DND-41 (cell line): ENCODE measurements at regions not wholly inside any gene's neighbourhood (a gene's known extent, or its start where the extent isn't known, plus 50 kb on each side); places are given as distances from the start of the nearest gene placed in this dataset.

Experiments
- ATAC-seq: fragments of 200-7000 bp; cut with Tn5 transposase; 3 replicates; pipeline ENCODE4 v1.9.1; 2021; ENCODE audit warnings: low read depth; ENCODE audit not compliant: insufficient read depth
- DNase-seq: peaks from one replicate; pipeline ENCODE4 v3.0.0-alpha.2; 2020
- H2AFZ ChIP-seq: 2 replicates; pipeline ENCODE4 v1.6.0; 2012; ENCODE audit warnings: low read depth, low read length
- H3K27ac ChIP-seq: 2 replicates; pipeline ENCODE4 v1.5.1; 2012; ENCODE audit warnings: low read length, inconsistent platforms
- H3K27me3 ChIP-seq: fragments of 200-600 bp; sonication (generic); 2 replicates; pipeline ENCODE4 v1.6.0; 2012; ENCODE audit warnings: low read length, mild to moderate bottlenecking, inconsistent platforms; ENCODE audit not compliant: insufficient read depth, poor library complexity
- H3K36me3 ChIP-seq: 2 replicates; pipeline ENCODE4 v1.5.1; 2012; ENCODE audit warnings: low read length, inconsistent platforms; ENCODE audit not compliant: insufficient read depth
- H3K4me1 ChIP-seq: 2 replicates; pipeline ENCODE4 v1.5.1; 2012; ENCODE audit warnings: mild to moderate bottlenecking, low read length; ENCODE audit not compliant: insufficient read depth
- H3K4me2 ChIP-seq: 2 replicates; pipeline ENCODE4 v1.6.0; 2012; ENCODE audit warnings: mild to moderate bottlenecking, moderate library complexity, low read length, inconsistent platforms; ENCODE audit not compliant: insufficient read depth
- H3K4me3 ChIP-seq, 2 experiments: fragments of 200-600 bp in 1 of 2; shearing (Covaris generic) in 1 of 2; 2 replicates each; pipeline ENCODE4 v1.5.1; 2012 to 2016; ENCODE audit warnings: inconsistent platforms in 2 of 2, low read length in 2 of 2, mild to moderate bottlenecking in 2 of 2, low read depth in 1 of 2, moderate library complexity in 1 of 2
- H3K79me2 ChIP-seq: 2 replicates; pipeline ENCODE4 v1.6.0; 2012; ENCODE audit warnings: low read length, inconsistent platforms; ENCODE audit not compliant: insufficient read depth
- H3K9ac ChIP-seq: 2 replicates; pipeline ENCODE4 v1.6.0; 2012; ENCODE audit warnings: low read depth, mild to moderate bottlenecking, inconsistent platforms, low read length, moderate library complexity
- H3K9me3 ChIP-seq: 2 replicates; pipeline ENCODE4 v1.5.1; 2012; ENCODE audit warnings: low read length, moderate library complexity, mild to moderate bottlenecking, inconsistent platforms; ENCODE audit not compliant: insufficient read depth, severe bottlenecking
- H4K20me1 ChIP-seq: 2 replicates; pipeline ENCODE4 v1.6.0; 2012; ENCODE audit warnings: low read length; ENCODE audit not compliant: insufficient read depth
- CTCF ChIP-seq: IDR thresholded peaks from 2 replicates; pipeline ENCODE4 v1.5.1; 2012; ENCODE audit warnings: borderline replicate concordance, low read length, moderate library complexity, mild to moderate bottlenecking; ENCODE audit not compliant: poor library complexity, severe bottlenecking; ENCODE audit errors: extremely low read depth
- EZH2 ChIP-seq: IDR thresholded peaks from 3 replicates; pipeline ENCODE4 v1.6.1; 2012; ENCODE audit warnings: borderline replicate concordance, low read depth, mild to moderate bottlenecking, moderate library complexity, low read length, inconsistent platforms; ENCODE audit not compliant: severe bottlenecking

GRCh38 chr2:89841476-89841840, 1150.0 kb downstream of the RPIA start:
- H3K9ac ChIP-seq = no peak overlapping the region
- no peaks in the 10 kb centered on the region for H3K79me2 ChIP-seq
- H3K4me2 ChIP-seq = no peak overlapping the region
- no peaks in the 10 kb centered on the region for H3K9me3 ChIP-seq
- DNase-seq (no peak), ATAC-seq (no peak)
- no peak overlapping the region for H2AFZ ChIP-seq
- H3K27me3 ChIP-seq = no peaks in the 10 kb centered on the region
- no peak overlapping the region for H3K4me3 ChIP-seq
- H3K36me3 ChIP-seq = no peaks in the 10 kb centered on the region
- H4K20me1 ChIP-seq = no peaks in the 10 kb centered on the region
- no peak overlapping the region for H3K27ac ChIP-seq
- H3K4me1 ChIP-seq = no peaks in the 10 kb centered on the region
- no peak for TF ChIP-seq EZH2
- TF ChIP-seq CTCF = no peak

GRCh38 chr2:89842180-89842908, 1150.9 kb downstream of the RPIA start:
- ATAC-seq = peak; percentile 39; the same call in 1 of the 3 replicates
- no peaks in the 10 kb centered on the region for H3K9me3 ChIP-seq
- no peaks in the 10 kb centered on the region for H3K36me3 ChIP-seq
- no peaks in the 10 kb centered on the region for H3K27me3 ChIP-seq
- no peaks in the 10 kb centered on the region for H3K79me2 ChIP-seq
- no peaks in the 10 kb centered on the region for H3K4me1 ChIP-seq
- peak; percentile 15 for DNase-seq
- H3K4me2 ChIP-seq = no peak overlapping the region
- TF ChIP-seq EZH2 (no peak), CTCF (no peak)
- H2AFZ ChIP-seq = no peak overlapping the region
- no peaks in the 10 kb centered on the region for H4K20me1 ChIP-seq
- no peak overlapping the region for H3K9ac ChIP-seq
- no peak overlapping the region for H3K4me3 ChIP-seq
- H3K27ac ChIP-seq = no peak overlapping the region

GRCh38 chr2:89844221-89844943, 1152.9 kb downstream of the RPIA start:
- TF ChIP-seq EZH2 (no peak), CTCF (no peak)
- H3K36me3 ChIP-seq = no peaks in the 10 kb centered on the region
- H2AFZ ChIP-seq = no peak overlapping the region
- H3K27me3 ChIP-seq = no peaks in the 10 kb centered on the region
- H3K4me3 ChIP-seq = no peak overlapping the region
- H3K9ac ChIP-seq = no peak overlapping the region
- H4K20me1 ChIP-seq = no peaks in the 10 kb centered on the region
- H3K27ac ChIP-seq = no peak overlapping the region
- DNase-seq (no peak), ATAC-seq (no peak)
- no peaks in the 10 kb centered on the region for H3K9me3 ChIP-seq
- H3K4me1 ChIP-seq = no peaks in the 10 kb centered on the region
- H3K79me2 ChIP-seq = no peaks in the 10 kb centered on the region
- no peak overlapping the region for H3K4me2 ChIP-seq
